ENCODE measurements at regions not wholly inside any gene's neighbourhood (a gene's known extent, or its start where the extent isn't known, plus 50 kb on each side); places are given as distances from the start of the nearest gene placed in this dataset.
"Not testable (repeated sequence)": the region's sequence is repeated elsewhere in the genome, so short reads cannot be mapped to it uniquely, and the experiment has no call there.

DNA sequence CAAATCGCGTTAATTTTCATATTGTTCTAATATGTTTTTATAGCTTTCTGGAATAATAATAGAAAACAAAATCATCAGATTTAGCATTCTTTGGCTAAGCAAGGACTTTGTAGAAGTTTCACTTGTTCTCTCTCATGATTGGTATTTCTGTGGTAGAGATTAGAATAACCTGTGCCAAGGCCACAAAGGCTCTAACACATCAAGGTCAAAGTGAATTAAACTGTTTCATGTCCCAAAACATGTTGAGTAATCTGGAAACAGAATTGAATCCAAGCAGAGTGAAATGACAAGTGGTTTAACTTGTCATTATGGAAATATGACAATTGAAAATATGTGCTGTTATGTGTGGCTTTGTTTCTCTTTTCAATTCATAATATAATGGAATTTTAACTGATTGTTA lies 617.4 kb downstream of the CCDC85A start:
- no peak for DNase-seq (ENCODE audit: low spot score)

DNA sequence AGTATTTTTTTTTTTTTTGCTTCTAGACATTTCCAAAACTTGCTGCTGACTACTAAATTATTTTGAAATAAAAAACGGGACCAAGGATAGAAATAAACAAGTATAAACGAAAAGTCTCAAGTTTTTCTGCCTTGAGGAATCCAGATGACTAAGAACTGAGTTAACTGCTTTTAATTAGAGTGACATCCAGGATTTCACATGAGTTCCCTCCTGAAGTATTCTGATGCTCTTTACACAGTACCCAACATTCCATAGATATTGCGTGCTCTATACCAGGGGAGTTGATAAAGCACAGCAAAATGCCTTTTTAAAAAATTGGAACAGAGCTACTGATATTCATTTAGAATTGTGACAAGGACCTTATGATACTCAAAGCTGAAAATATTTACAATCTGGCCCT lies 618.0 kb downstream of the CCDC85A start:
- no peak for DNase-seq (ENCODE audit: low spot score)

DNA sequence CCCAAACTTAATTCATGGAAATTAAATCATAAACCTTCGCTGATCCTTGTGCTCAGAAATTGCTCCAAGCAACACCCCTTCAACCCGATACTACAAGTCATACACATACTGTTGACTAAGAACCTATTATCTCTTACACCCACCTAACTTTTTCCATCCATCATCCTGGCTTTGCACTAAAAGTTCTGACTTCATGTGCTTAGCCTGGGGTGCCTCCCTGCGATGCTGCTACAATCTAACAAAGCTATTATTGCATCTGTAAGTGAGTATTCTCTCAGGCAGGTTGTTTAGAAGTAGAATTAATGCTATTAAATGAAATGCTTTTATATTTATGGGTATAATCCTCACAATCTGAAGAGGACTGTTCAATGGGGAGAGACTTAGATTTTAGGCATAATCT lies 619.8 kb downstream of the CCDC85A start:
- no peak for DNase-seq (ENCODE audit: low spot score)

DNA sequence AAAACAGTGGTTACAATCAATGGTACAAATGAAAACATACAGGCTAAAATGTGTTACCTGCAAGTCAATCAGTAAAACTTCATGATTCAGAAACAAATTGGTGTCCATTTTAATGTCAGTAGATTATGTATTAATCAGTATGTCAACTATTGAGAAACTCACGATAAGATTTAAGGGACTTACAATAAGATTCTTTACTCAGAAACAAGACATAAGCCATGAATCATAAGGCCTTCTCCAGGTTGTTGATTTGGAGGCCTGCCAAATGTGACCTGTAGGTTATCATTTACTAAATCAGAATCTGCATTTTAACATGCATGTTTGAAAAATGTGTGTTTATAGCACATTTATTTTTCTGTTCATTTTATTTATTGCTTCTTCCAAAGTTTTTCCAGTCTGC lies 623.1 kb downstream of the CCDC85A start:
- peak; percentile 32 for DNase-seq (ENCODE audit: low spot score)

DNA sequence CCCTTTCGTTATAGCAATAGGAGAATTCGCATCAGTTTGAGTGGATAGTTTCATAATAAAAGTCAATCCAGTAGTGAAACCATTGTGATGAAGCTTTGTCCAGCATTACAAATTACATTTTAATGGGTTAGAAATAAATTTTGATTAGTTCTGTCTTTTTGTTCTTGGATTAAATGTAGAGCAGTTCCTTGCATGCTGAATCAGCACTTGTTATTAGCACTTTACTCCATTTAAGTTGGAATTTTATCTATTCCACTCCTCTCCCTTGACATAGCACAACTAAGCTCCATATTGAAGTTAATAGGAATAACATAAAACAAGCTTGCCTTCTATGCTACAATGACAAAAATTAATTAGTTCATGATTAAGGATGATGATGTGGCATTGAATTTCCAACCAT lies 624.1 kb downstream of the CCDC85A start:
- no peak for DNase-seq (ENCODE audit: low spot score)

DNA sequence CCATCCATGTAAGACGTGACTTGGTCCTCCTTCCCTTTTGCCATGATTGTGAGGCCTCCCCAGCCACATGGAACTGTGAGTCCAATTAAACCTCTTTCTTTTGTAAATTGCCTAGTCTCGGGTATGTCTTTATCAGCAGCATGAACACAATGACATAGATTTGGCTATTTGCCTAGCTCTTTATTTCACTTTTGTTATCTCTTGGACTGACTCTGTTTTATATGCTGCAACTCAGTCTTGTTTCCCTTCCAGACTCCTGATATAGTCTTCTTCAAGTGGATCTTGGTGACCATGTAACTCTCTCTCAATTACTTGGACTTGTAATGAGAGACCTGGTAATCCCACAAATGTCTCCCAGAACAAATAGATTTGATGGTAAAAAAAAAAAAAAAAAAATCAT lies 627.6 kb downstream of the CCDC85A start:
- DNase-seq (ENCODE audit: low spot score), result no peak

DNA sequence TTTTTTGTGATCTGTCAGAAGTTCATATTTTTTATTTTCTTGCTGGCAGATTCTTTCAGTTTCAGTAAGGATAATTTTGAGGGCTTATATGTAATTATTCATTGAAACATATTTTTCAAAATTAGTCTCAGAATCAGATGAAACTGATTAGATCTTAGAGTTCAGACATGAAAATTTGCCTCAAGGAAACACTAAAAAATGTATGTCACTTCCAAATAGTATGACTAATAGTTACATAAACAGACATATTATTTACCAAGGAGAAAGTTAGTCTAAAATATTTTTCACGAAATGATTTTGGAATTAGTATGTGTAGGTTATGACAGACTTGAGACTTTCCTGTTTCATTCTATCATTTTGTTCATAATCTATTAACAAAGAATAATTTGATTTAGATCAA lies 628.6 kb downstream of the CCDC85A start:
- peak; percentile 6 for DNase-seq (ENCODE audit: low spot score)

DNA sequence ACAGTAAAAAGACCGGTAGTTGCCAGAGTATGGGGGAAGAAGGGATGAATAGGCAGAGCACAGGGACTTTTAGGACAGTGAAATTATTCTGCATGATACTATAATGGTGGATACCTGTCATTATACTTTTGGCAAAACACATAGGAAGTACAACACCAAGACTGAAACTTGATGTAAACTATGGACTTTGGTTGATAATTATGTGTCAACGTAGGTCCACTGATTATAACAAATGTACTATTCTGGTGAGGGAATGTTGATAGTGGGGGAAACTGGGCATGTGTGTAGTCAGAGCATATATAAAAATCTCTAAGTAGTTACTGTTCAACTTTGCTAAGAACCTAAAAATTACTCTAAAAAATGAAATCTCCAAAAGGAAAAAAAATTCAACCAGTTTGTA lies 629.7 kb downstream of the CCDC85A start:
- no peak for DNase-seq (ENCODE audit: low spot score)

DNA sequence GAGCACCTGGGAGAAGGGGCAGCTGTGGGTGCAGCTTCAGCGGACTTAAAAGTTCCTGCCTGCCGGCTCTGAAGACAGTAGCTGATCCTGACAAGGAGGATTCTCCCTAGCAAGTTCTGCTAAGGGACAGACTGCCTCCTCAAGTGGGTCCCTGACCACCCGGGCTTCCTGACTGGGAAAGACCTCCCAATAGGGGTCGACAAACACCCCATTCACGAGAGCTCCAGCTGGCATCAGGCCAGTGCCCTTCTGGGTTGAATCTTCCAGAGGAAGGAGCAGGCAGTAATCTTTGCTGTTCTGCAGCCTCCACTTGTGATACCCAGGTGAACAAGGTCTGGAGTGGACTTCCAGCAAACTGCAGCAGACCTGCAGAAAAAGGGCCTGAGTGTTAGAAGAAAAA lies 632.9 kb downstream of the CCDC85A start:
- no peak for DNase-seq (ENCODE audit: low spot score)

DNA sequence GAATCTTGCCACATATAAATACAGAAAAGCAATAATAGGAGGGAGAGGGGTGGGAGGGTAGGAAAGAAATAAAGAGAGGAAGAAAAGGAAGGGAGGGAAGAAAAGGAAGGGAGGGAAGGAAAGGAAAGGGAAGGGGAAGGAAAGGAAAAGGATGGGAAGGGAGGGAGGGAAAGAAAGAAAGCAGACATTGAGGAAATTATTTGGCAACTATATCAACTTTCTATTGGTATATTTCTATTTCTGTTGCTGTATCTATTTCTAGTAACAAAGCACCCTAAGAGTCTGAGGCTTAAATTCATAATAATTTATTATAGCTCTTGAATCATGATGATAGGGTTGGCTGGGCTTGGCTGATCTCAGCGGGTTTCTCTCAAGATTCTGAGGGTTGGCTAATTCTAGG lies 648.0 kb downstream of the CCDC85A start:
- no peak for DNase-seq (ENCODE audit: low spot score)

DNA sequence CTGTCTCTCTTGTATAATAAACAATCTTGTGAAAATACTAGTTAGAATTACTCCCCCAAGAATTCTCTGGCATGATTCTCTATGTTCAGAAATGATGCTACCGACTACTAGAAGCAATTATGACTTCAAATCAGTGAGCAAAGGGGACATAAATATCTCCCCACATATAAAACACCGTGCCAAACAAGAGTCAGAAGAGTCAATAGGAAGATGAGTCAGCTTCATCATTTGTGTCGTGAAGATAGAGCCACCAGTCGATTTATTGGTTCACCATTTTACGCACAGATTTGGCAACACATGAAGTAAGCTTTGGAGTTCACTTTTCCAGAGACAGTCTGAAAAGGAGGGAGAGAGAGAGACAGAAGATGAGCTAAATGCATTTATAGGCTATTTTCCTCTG lies 650.9 kb downstream of the CCDC85A start:
- DNase-seq (ENCODE audit: low spot score), result no peak

DNA sequence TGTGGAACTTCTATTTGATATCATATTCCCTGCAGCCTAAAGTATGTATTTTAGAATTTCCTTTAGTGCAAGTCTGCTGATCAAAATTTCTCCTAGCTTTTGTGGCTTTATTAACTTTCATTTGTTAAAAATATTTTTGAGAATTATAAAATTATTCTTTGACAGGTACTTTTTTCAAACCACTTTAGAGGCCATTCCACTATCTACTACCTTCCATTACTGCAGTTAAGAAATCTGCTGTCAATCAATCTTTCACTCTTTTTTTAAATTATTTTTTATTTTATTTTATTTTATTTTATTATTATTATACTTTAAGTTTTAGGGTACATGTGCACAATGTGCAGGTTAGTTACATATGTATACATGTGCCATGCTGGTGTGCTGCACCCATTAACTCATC lies 656.2 kb downstream of the CCDC85A start:
- not testable (repeated sequence) for DNase-seq (ENCODE audit: low spot score)

DNA sequence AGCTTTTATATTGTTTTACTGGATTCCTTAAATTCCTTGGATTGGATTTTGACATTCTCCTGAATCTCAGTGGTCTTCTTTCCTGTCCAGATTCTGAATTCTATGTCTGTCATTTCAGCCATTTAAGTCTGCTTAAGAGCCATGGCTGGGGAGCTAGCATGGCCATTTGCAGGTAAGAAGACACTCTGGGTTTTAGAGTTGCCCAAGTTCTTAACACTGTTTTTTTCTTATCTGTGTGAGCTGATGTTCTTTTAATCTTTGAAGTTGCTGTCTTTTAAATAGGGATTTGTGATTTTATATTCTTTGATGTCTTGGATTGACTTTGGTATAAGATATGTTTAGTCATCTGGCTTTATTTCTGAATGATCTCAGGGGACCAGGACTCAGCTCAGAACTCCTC lies 677.2 kb downstream of the CCDC85A start:
- no peak for DNase-seq (ENCODE audit: low spot score)

DNA sequence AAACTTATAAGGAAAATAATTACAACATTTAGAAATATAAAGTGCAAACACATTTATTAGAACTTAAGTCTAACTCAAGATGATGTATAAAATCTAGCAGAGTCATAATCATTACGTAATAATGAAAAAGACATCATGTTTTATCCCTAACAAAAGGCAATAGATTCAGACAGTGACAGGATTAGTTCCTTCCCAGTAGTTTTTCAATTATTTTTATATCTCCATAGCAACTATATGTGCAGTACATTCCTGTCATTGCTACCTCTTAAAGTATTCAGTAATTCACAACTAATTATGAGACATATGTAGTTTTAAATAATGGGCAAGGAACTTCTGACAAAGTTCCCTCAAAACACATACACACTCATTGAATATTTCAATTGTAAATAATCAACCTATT lies 687.9 kb downstream of the CCDC85A start:
- DNase-seq (ENCODE audit: low spot score), result no peak

DNA sequence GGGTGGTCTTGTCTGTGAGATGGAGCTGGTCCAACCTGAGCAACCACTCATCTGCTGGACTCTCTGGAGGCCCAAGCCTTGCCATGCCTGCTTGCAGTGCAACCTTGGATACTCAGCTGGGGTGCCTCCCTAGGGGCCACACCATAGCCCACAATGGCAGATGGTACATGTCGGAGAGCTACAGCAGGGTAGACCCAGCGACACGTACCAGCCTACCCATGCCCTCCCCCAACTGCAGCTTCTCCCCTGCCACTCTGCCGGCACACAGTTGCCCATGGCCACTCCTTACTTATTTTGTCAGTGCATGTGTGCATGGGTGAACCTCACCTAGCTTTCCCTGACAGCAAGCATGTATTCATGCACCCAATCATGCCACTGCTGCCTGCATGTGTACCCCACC lies 690.9 kb downstream of the CCDC85A start:
- DNase-seq (ENCODE audit: low spot score), result no peak

DNA sequence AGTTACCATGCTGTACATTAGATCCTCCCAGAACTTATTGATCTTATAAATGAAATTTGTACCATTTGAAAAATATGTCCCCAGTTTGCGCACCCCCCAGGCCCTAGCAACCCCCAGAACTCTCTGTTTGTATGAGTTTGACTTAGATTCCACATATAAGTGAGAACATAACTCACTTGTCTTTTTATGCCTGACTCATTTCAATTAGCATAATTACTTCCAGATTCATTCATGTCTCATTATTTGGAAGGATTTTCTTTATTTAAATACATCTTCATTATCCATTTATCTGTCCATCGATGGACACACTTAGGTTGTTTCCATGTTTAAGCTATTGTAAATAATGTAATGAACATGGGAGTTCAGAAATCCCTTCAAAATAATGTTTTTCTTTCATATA lies 705.9 kb downstream of the CCDC85A start:
- no peak for DNase-seq (ENCODE audit: low spot score)

DNA sequence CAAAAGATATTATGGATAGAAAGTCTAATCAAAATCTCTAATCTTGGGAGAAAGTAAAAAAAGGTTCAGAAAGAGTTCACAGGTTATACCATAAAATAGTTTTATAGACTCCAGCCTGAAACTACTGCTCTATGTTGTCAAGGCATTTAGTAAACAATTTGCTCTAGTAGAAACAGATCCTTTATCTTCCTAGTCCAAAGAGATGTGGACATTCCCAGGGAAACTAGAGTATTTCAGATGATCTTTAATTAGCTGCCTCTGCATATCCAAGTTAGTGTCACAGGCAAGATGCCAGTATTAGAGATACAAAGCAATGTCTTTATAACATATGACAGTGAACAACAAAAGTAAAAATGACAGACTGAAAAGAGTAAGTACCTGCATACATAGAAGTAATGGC lies 708.6 kb downstream of the CCDC85A start:
- no peak for DNase-seq (ENCODE audit: low spot score)

DNA sequence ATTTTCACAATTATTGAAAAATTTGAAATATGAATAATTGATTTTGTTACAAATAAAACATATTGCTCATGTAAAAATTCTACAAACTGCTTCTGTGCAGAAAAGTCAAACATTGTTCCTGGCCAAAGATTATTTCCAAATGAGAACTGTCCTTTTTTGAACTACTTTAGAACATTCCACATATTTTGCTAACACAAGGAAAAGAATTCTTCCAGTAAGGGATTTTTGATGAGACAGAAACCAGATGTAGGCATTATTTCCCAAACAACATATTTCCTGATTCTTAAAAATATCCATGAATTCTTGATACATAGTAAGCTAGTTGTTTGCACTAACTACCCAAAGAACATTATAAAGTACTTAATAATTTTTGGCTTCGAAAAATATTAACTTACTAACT lies 715.2 kb downstream of the CCDC85A start:
- peak; percentile 46 for DNase-seq (ENCODE audit: low spot score)

DNA sequence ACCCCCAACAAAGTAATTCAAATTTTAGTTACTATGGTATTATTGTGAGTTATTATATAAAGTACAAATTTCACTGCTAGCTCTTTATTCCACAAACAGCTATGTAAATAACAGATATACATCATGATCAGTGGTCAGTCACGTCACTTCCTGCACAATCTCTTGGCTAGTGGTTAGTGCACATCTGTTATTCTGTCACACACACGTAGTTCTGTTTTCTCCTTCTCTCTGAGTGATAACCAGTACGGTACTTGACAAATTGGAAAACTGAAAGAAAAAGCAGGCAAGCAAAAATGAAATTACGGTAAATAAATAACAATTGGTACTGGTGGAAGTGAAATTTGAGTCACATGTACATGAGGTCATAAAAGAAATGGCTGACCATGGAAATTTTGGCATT lies 728.7 kb downstream of the CCDC85A start:
- DNase-seq (ENCODE audit: low spot score), result no peak

DNA sequence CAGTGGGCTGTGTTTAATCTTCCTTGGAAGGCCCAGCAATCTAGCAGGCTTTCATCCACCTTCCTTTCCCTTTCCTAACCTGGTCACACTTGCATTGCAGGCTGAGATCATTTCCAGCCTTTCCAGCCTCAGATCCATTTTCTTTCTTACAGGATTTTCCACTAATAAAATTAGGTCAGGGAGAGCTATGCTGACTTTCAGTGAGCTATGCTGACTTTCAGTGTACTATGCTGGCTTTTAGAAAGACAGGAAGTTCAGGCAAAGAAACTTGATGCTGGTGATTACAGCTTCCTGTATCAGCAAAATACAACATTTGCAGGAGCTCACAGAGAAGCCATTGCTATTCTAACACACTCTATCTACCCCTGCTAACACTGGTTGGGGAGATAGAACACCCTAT lies 735.0 kb downstream of the CCDC85A start:
- DNase-seq (ENCODE audit: low spot score), result peak; percentile 5

DNA sequence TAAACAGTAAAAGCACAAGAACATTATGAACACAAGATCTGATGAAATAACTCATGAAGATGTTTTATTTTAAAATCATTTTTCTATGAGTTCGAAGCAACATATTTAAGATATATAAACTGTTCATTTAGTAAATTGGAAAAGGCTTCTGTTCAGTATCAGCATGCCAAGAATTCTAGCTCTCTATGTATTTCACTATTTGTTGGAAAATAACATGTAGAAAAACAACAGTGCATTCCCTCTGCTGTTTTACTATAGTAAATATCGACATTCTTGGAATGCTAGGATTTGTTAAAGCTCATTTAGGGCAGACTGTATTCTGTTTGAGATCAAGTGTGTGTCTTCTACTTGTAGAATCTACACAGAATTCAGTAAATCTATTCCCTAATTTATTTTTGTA lies 750.2 kb downstream of the CCDC85A start:
- no peak for DNase-seq (ENCODE audit: low spot score)

DNA sequence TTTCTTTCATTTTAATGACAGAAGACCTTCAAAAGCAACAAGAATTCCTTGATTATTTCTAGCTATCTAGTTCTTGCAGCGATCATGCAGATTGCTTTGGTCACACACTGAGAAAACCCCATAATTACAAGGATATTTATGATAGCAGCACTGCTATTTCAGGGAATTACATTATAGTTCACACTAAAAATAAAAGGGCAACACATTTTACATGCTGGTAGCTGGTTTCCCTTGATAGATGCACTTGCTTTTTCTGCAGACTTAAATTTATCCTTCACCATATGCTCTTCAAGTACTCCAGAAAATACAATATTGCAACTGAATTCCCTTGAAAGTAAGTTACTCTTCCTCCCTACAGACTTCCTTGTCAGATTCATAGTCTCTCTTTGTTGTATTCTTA lies 751.1 kb downstream of the CCDC85A start:
- DNase-seq (ENCODE audit: low spot score), result no peak

DNA sequence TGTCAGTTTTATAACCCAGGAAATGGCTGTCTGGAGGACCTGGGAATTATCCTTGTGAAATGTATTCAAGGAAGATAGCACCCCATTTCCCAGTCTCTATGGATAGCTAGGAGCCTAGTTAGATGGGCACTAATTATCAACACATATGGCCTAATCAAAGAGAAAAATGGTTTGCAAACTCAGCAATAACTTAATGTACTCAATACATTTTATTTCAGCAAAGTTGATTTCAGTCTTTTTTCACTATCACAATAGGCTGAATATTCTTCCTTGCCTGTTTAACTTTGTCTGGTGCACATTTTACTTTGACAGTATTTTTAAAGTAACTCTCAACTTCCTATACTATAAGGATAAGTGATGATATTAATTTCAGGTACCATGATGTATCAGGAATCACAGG lies 756.3 kb downstream of the CCDC85A start:
- no peak for DNase-seq (ENCODE audit: low spot score)

DNA sequence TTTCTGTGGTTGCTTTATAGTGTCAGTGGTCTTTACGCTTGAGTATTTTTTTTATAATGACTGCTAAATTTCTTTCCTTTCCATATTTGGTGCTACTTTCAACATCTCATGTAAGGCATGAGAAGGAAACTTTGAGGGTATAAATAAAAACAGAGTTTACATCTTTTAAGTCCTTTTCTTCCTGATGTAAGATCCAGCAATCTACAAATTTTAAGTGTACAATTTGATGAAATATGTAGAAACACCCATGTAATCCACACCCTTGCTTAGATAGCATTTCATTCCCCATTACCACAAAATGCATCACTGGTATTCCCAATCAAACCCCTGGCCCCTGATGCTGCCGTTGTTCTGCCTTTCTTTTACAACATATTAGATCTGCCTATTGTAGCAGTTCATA lies 769.1 kb downstream of the CCDC85A start:
- DNase-seq (ENCODE audit: low spot score), result no peak

DNA sequence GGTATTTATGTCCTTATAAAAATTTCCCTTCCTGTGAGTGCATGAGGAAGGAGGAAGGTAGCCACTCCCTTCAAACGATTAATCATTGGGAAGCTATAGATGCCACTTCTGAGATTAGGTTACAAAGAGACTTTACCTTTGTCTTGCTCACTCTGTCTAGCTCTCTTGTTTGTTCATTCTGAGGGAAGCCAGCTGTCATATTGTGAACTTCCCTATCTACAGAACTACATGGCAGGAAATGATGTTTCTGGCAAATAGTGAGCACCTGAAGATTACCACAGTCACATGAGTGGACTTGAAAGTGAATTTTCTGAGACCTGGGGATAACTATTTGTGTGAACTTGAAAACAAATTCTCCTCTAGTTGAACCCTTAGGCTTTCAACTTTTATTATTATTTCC lies 776.8 kb downstream of the CCDC85A start:
- DNase-seq (ENCODE audit: low spot score), result no peak
